ENCODE measurements at regions not wholly inside any gene's neighbourhood (a gene's known extent, or its start where the extent isn't known, plus 50 kb on each side); places are given as distances from the start of the nearest gene placed in this dataset.

DNA sequence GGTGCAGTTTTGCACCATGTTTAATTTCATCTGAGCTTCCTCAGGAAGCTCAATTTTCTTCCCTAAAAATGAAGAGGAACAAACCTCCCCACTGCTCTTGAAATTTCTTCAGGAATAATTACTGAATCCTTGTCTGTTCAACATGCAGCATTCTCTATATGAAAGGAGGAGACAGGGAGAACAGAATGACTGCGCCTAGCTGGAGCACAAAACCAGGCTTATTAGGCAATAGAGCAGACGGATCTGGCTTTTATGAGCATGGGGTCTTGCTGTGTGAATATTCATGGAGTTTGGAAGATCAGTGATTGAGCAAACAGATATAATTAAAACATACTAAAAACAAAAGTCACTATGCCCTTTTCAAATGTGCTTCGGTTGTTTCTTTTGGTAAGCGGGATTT lies 148.1 kb downstream of the SUDS3 start:
- no peak for TF ChIP-seq CTCF (IDR thresholded peaks at IDR 0.05; ENCODE audit: control extremely low read depth, extremely low read depth)
- Histone ChIP-seq H3K36me3 (ENCODE audit: control insufficient read depth in 4 of 4, insufficient read depth in 4 of 4, low read length in 4 of 4) (no peaks in the 10 kb centered on the region), H3K27me3 (ENCODE audit: control insufficient read depth in 3 of 3, insufficient read depth in 3 of 3, low read length in 2 of 3) (no peaks in the 10 kb centered on the region), H3K9me3 (ENCODE audit: control insufficient read depth in 4 of 4, insufficient read depth in 3 of 4, low read length in 3 of 4) (no peaks in the 10 kb centered on the region), H3K27ac (ENCODE audit: low read depth in 1 of 2, low read length in 1 of 2) (no peak overlapping the region), H3K9ac (ENCODE audit: insufficient read depth in 1 of 2, low read length in 2 of 2) (no peak overlapping the region), H3K4me1 (ENCODE audit: control insufficient read depth in 5 of 5, insufficient read depth in 5 of 5, low read length in 5 of 5) (peaks cover 0 to 6% (median 0%) of the 10 kb centered on the region in 5 donors), H3K4me3 (no peak overlapping the region)
- ATAC-seq (ENCODE audit: insufficient read depth, low FRiP score) (no peak), DNase-seq (no peak)
- 92 to 95% methylated on average over 4 of the region's 4 CpGs for WGBS, 2 donors

DNA sequence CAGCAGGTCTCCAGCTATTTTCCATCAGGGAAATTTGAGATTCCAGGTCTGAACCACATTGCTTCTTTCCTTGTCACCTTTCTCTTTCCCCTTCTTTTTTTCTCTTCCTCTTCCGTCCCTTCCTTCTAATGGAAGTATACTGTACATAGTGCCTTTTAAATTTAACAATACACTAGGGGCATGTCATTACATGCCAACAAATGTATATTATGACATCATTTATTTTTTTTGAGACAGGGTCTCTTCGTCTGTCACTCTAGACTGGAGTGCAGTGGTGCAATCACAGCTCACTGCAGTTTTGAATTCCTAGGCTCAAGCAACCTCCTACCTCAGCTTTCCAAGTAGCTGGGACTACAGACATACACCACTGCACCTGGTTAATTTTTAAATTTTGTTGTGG lies 148.9 kb downstream of the SUDS3 start:
- Histone ChIP-seq H3K27me3 (ENCODE audit: control insufficient read depth in 3 of 3, insufficient read depth in 3 of 3, low read length in 2 of 3) (no peaks in the 10 kb centered on the region), H3K27ac (ENCODE audit: low read depth in 1 of 2, low read length in 1 of 2) (no peak overlapping the region), H3K4me3 (no peak overlapping the region), H3K4me1 (ENCODE audit: control insufficient read depth in 5 of 5, insufficient read depth in 5 of 5, low read length in 5 of 5) (peaks cover 0 to 6% (median 0%) of the 10 kb centered on the region in 5 donors), H3K9me3 (ENCODE audit: control insufficient read depth in 4 of 4, insufficient read depth in 3 of 4, low read length in 3 of 4) (no peaks in the 10 kb centered on the region), H3K9ac (ENCODE audit: insufficient read depth in 1 of 2, low read length in 2 of 2) (no peak overlapping the region), H3K36me3 (ENCODE audit: control insufficient read depth in 4 of 4, insufficient read depth in 4 of 4, low read length in 4 of 4) (no peaks in the 10 kb centered on the region)
- WGBS, 2 donors: 69% methylated on average over 2 of the region's 2 CpGs
- DNase-seq (no peak), ATAC-seq (ENCODE audit: insufficient read depth, low FRiP score) (no peak)
- no peak for TF ChIP-seq CTCF (IDR thresholded peaks at IDR 0.05; ENCODE audit: control extremely low read depth, extremely low read depth)

- Histone ChIP-seq H3K4me3 (no peak overlapping the region), H3K36me3 (ENCODE audit: control insufficient read depth in 4 of 4, insufficient read depth in 4 of 4, low read length in 4 of 4) (no peaks in the 10 kb centered on the region), H3K4me1 (ENCODE audit: control insufficient read depth in 5 of 5, insufficient read depth in 5 of 5, low read length in 5 of 5) (peaks cover 0 to 6% (median 0%) of the 10 kb centered on the region in 5 donors), H3K27ac (ENCODE audit: low read depth in 1 of 2, low read length in 1 of 2) (peak overlapping the region in 1 of 2 donors; percentile 3), H3K9ac (ENCODE audit: insufficient read depth in 1 of 2, low read length in 2 of 2) (no peak overlapping the region), H3K9me3 (ENCODE audit: control insufficient read depth in 4 of 4, insufficient read depth in 3 of 4, low read length in 3 of 4) (no peaks in the 10 kb centered on the region), H3K27me3 (ENCODE audit: control insufficient read depth in 3 of 3, insufficient read depth in 3 of 3, low read length in 2 of 3) (no peaks in the 10 kb centered on the region)
- no peak for ATAC-seq (ENCODE audit: insufficient read depth, low FRiP score)
- no peak for TF ChIP-seq CTCF (IDR thresholded peaks at IDR 0.05; ENCODE audit: control extremely low read depth, extremely low read depth)
- WGBS, 2 donors: 71 to 82% methylated on average over 6 of the region's 6 CpGs
- DNase-seq: no peak
Observed at GRCh38 chr12:118526255-118527095, 150.1 kb downstream of the SUDS3 start.

Measured in lung (tissue), 11 donors.